ENCODE measurements at regions not wholly inside any gene's neighbourhood (a gene's known extent, or its start where the extent isn't known, plus 50 kb on each side); places are given as distances from the start of the nearest gene placed in this dataset.

- TF ChIP-seq ZNF619 (CRISPR knock-in tag; IDR thresholded peaks at IDR 0.05) (no peak), ZNF136 (CRISPR knock-in tag; IDR thresholded peaks at IDR 0.05; ENCODE audit: low read depth) (no peak), ZNF225 (CRISPR knock-in tag; IDR thresholded peaks at IDR 0.05) (no peak), CCDC6 (CRISPR knock-in tag; IDR thresholded peaks at IDR 0.05) (no peak), ZFP91 (CRISPR knock-in tag; IDR thresholded peaks at IDR 0.05; ENCODE audit: borderline replicate concordance) (no peak), NFYB (CRISPR knock-in tag; IDR thresholded peaks at IDR 0.05) (no peak), ZBTB8A (CRISPR knock-in tag; IDR thresholded peaks at IDR 0.05; ENCODE audit: borderline replicate concordance, low read depth) (no peak)
- TF ChIP-seq, protein P1, sequence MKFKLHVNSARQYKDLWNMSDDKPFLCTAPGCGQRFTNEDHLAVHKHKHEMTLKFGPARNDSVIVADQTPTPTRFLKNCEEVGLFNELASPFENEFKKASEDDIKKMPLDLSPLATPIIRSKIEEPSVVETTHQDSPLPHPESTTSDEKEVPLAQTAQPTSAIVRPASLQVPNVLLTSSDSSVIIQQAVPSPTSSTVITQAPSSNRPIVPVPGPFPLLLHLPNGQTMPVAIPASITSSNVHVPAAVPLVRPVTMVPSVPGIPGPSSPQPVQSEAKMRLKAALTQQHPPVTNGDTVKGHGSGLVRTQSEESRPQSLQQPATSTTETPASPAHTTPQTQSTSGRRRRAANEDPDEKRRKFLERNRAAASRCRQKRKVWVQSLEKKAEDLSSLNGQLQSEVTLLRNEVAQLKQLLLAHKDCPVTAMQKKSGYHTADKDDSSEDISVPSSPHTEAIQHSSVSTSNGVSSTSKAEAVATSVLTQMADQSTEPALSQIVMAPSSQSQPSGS (CRISPR knock-in tag; IDR thresholded peaks at IDR 0.05), result no peak
- TF ChIP-seq, protein P2, sequence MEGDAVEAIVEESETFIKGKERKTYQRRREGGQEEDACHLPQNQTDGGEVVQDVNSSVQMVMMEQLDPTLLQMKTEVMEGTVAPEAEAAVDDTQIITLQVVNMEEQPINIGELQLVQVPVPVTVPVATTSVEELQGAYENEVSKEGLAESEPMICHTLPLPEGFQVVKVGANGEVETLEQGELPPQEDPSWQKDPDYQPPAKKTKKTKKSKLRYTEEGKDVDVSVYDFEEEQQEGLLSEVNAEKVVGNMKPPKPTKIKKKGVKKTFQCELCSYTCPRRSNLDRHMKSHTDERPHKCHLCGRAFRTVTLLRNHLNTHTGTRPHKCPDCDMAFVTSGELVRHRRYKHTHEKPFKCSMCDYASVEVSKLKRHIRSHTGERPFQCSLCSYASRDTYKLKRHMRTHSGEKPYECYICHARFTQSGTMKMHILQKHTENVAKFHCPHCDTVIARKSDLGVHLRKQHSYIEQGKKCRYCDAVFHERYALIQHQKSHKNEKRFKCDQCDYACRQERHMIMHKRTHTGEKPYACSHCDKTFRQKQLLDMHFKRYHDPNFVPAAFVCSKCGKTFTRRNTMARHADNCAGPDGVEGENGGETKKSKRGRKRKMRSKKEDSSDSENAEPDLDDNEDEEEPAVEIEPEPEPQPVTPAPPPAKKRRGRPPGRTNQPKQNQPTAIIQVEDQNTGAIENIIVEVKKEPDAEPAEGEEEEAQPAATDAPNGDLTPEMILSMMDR (CRISPR knock-in tag; IDR thresholded peaks at IDR 0.05), result no peak
Measured at GRCh38 chr6:56368491-56368890, 121.1 kb upstream of the COL21A1 start.

Data from HepG2 (cell line).